NCI-H345 (cell line): ENCODE measurements at regions not wholly inside any gene's neighbourhood (a gene's known extent, or its start where the extent isn't known, plus 50 kb on each side); places are given as distances from the start of the nearest gene placed in this dataset.

Experiments
- DNase-seq: peaks from one replicate; lab custom pipeline; 2025; lab: John Stamatoyannopoulos, UW

GRCh38 chr3:189557824-189558223 lies 73.4 kb upstream of the TP63 start:
- DNase-seq = no peak

GRCh38 chr3:189561256-189561655 lies 69.9 kb upstream of the TP63 start:
- no peak for DNase-seq

- DNase-seq = no peak
These were observed 67.2 kb upstream of the TP63 start for GRCh38 chr3:189563853-189564563.

- no peak for DNase-seq
These were observed 64.5 kb upstream of the TP63 start for GRCh38 chr3:189566550-189567130.

- no peak for DNase-seq
These were observed 63.9 kb upstream of the TP63 start for GRCh38 chr3:189567322-189567721.

- DNase-seq = no peak
These were observed 63.3 kb upstream of the TP63 start for GRCh38 chr3:189567766-189568420.

- DNase-seq = no peak
These were observed 62.2 kb upstream of the TP63 start for GRCh38 chr3:189568961-189569360.

GRCh38 chr3:189569473-189569872 lies 61.7 kb upstream of the TP63 start:
- DNase-seq = no peak

- no peak for DNase-seq
These were observed 60.3 kb upstream of the TP63 start for GRCh38 chr3:189570916-189571315.

- DNase-seq = no peak
These were observed 58.9 kb upstream of the TP63 start for GRCh38 chr3:189572249-189572648.

- DNase-seq = no peak
These were observed 58.2 kb upstream of the TP63 start for GRCh38 chr3:189573004-189573403.

- no peak for DNase-seq
These were observed 54.7 kb upstream of the TP63 start for GRCh38 chr3:189576486-189576885.

GRCh38 chr3:189577050-189577951 lies 53.9 kb upstream of the TP63 start:
- no peak for DNase-seq

- no peak for DNase-seq
These were observed 51.0 kb upstream of the TP63 start for GRCh38 chr3:189580190-189580589.
